Heart left ventricle (tissue), 13 donors: ENCODE measurements at regions not wholly inside any gene's neighbourhood (a gene's known extent, or its start where the extent isn't known, plus 50 kb on each side); places are given as distances from the start of the nearest gene placed in this dataset.

ENCODE experiments used
- CTCF ChIP-seq, 12 donors: fragments of 200-600 bp; sonication (generic) in 4 of 12; IDR thresholded peaks; one replicate each; pipeline versions ENCODE4 v1.5.0 to v1.8.0; 2018 to 2022; ENCODE audit warnings: antibody characterized with exemption in 12 of 12, mild to moderate bottlenecking in 5 of 12
- POLR2A ChIP-seq, 2 donors: fragments of 450-650 bp; IDR thresholded peaks; one replicate each; pipeline ENCODE4 v1.6.1; 2017; ENCODE audit warnings: antibody characterized with exemption in 2 of 2, mild to moderate bottlenecking in 2 of 2, moderate library complexity in 2 of 2
- donor health status: ischemic (EF 13 %, LVEDD 7.1; RV severe dilation, severe dysfunction).
- donor health status: DM: no; HTN: yes; CAD: no.
- donor health status: DM: no; HTN: no; CAD: no.
- donor health status: ischemic (EF 25% LVEDD 6.9; RV normal size, moderate dysfunction).
- donor health status: ischemic (EF 25% LVEDD 5.7; RV mildly dilated, moderate dysfunction).
- donor health status: ischemic (EF 35%, LVEDD 5.7; RV mildly dilated, moderate dysfunction).
- donor health status: nonischemic (EF 11% LVEDD 7.7; RV severe dilation, severe dysfunction).
- donor health status: DM: yes; HTN: yes; CAD: no.
- donor health status: PGD.
- donor health status: ischemic (EF 29% LVEDD 5.4; RV normal size, mild dysfunction).
- donor health status: nonischemic (EF 23%, LVEDD 6.1; RV moderate dilation, normal function).

- TF ChIP-seq CTCF (IDR thresholded peaks at IDR 0.05) (no peak), POLR2A (IDR thresholded peaks at IDR 0.05) (no peak)
Measured at GRCh38 chr2:60070736-60071489, 482.5 kb downstream of the BCL11A start.
